ENCODE measurements at regions not wholly inside any gene's neighbourhood (a gene's known extent, or its start where the extent isn't known, plus 50 kb on each side); places are given as distances from the start of the nearest gene placed in this dataset.

DNA sequence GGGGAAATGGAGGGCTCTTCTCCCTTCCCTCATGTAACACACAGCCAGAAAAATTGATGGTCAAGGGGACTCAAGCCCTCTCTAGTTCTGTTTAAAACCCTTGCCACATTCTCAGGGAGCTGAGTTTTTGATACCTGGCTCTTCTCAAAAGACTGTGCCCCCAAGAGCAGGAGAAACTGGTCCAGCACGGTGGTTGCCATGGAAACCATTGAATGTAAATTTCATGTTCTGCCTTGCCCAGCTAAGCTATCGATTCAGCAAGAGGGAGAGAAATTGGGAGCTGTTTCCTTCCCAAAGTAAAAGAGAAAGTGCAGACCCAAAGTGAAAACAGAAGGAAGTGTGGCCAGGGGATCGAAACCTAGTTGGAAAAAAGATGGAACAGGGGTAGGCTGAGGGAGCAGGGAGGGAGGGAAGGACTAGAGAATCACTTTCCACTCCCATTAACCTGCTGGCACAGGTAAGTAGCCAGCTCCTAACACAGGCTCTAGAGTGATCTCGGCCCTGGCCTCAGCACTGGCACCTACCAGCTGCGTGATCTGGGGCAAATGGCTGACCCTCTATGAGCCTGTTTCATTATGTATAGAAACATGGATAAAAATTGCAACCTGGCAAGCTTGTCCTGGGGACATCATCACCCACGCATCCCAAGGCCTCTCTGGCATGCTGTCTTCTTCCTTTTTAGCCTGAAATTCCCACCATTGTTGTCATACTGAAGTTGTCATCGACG, 140.9 kb downstream of the TPRA1 start:
- no peak for TF ChIP-seq EZH2phosphoT487 (IDR thresholded peaks at IDR 0.05; ENCODE audit: low read depth)
- TF ChIP-seq, protein P1, sequence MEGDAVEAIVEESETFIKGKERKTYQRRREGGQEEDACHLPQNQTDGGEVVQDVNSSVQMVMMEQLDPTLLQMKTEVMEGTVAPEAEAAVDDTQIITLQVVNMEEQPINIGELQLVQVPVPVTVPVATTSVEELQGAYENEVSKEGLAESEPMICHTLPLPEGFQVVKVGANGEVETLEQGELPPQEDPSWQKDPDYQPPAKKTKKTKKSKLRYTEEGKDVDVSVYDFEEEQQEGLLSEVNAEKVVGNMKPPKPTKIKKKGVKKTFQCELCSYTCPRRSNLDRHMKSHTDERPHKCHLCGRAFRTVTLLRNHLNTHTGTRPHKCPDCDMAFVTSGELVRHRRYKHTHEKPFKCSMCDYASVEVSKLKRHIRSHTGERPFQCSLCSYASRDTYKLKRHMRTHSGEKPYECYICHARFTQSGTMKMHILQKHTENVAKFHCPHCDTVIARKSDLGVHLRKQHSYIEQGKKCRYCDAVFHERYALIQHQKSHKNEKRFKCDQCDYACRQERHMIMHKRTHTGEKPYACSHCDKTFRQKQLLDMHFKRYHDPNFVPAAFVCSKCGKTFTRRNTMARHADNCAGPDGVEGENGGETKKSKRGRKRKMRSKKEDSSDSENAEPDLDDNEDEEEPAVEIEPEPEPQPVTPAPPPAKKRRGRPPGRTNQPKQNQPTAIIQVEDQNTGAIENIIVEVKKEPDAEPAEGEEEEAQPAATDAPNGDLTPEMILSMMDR (IDR thresholded peaks at IDR 0.05; ENCODE audit: low read depth, low read length), result no peak
- peak overlapping the region; percentile 72; the same call in 1 of the 2 replicates for H3K4me2 ChIP-seq (ENCODE audit: low read length)
- H3K4me3 ChIP-seq (ENCODE audit: low read length), result no peak overlapping the region
- H3K9me3 ChIP-seq (ENCODE audit: insufficient read depth, low read length), result no peaks in the 10 kb centered on the region
- H3K79me2 ChIP-seq (ENCODE audit: low read length), result no peaks in the 10 kb centered on the region
- peaks cover 31% of the 10 kb centered on the region for H3K4me1 ChIP-seq (ENCODE audit: low read length)
- H3K36me3 ChIP-seq (replicated peaks; ENCODE audit: low read depth, low read length), result no peaks in the 10 kb centered on the region
- peaks cover 53% of the 10 kb centered on the region for H3K27me3 ChIP-seq (ENCODE audit: low read depth, low read length)
- no peak overlapping the region for H3K9ac ChIP-seq (ENCODE audit: low read length)
- H3K27ac ChIP-seq (ENCODE audit: low read length), result no peak overlapping the region
- no peaks in the 10 kb centered on the region for H4K20me1 ChIP-seq (ENCODE audit: insufficient read depth, low read length)
- no peak overlapping the region for H2AFZ ChIP-seq (ENCODE audit: low read depth, low read length)

DNA sequence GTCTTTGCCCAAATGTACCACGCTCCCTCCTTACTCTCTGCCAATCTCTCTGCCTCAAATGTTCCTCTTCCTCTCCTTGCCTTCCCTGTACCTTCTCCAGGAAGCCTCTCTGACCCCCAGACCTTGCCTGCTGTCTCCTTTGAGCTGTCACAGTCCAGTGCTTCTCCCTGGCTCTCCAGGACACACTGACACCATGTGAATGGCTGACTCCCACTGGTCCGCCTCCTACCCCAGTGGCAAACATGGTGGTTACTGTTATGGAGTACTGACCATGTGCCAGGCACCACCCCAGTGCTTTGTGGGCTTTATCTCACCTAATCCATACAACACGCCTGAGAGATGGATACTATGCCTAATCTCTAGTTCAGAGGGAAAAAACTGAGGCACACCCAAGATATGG, 141.9 kb downstream of the TPRA1 start:
- H3K27me3 ChIP-seq (ENCODE audit: low read depth, low read length), result peaks cover 43% of the 10 kb centered on the region
- H3K27ac ChIP-seq (ENCODE audit: low read length), result no peak overlapping the region
- H3K79me2 ChIP-seq (ENCODE audit: low read length), result no peaks in the 10 kb centered on the region
- TF ChIP-seq, protein P1 (IDR thresholded peaks at IDR 0.05; ENCODE audit: low read depth, low read length), result no peak
- TF ChIP-seq EZH2phosphoT487 (IDR thresholded peaks at IDR 0.05; ENCODE audit: low read depth), result no peak
- no peaks in the 10 kb centered on the region for H4K20me1 ChIP-seq (ENCODE audit: insufficient read depth, low read length)
- H3K4me1 ChIP-seq (ENCODE audit: low read length), result peaks cover 31% of the 10 kb centered on the region
- H3K9me3 ChIP-seq (ENCODE audit: insufficient read depth, low read length), result no peaks in the 10 kb centered on the region
- H3K36me3 ChIP-seq (replicated peaks; ENCODE audit: low read depth, low read length), result no peaks in the 10 kb centered on the region
- no peak overlapping the region for H3K9ac ChIP-seq (ENCODE audit: low read length)
- no peak overlapping the region for H3K4me3 ChIP-seq (ENCODE audit: low read length)
- no peak overlapping the region for H2AFZ ChIP-seq (ENCODE audit: low read depth, low read length)
- H3K4me2 ChIP-seq (ENCODE audit: low read length), result no peak overlapping the region

DNA sequence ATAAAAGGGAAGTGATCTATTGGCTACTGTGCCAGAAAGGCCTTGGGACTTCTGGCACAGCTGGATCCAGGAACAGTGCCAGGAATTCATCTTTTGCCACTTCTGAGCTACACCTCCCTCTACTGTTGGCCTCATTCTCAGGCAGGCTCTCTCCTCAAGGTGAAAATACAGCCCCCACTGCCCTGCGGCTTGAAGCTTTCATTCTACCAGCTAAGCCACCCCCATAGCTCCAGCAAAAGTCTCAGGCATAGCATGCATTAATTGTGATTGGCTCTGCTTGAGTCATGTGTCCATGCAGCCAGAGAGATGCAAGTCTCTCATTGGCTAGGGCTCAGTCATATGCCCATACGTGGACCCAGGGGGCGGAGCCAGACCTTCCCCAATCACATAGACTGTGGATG, 142.4 kb downstream of the TPRA1 start:
- Histone ChIP-seq H2AFZ (ENCODE audit: low read depth, low read length) (no peak overlapping the region), H3K9ac (ENCODE audit: low read length) (no peak overlapping the region), H3K79me2 (ENCODE audit: low read length) (no peaks in the 10 kb centered on the region), H3K4me2 (ENCODE audit: low read length) (no peak overlapping the region), H3K4me1 (ENCODE audit: low read length) (peaks cover 31% of the 10 kb centered on the region), H3K27ac (ENCODE audit: low read length) (no peak overlapping the region), H3K9me3 (ENCODE audit: insufficient read depth, low read length) (no peaks in the 10 kb centered on the region), H4K20me1 (ENCODE audit: insufficient read depth, low read length) (no peaks in the 10 kb centered on the region), H3K4me3 (ENCODE audit: low read length) (no peak overlapping the region), H3K36me3 (replicated peaks; ENCODE audit: low read depth, low read length) (no peaks in the 10 kb centered on the region), H3K27me3 (ENCODE audit: low read depth, low read length) (peaks cover 38% of the 10 kb centered on the region)
- no peak for TF ChIP-seq EZH2phosphoT487 (IDR thresholded peaks at IDR 0.05; ENCODE audit: low read depth)
- TF ChIP-seq, protein P1 (IDR thresholded peaks at IDR 0.05; ENCODE audit: low read depth, low read length), result no peak

DNA sequence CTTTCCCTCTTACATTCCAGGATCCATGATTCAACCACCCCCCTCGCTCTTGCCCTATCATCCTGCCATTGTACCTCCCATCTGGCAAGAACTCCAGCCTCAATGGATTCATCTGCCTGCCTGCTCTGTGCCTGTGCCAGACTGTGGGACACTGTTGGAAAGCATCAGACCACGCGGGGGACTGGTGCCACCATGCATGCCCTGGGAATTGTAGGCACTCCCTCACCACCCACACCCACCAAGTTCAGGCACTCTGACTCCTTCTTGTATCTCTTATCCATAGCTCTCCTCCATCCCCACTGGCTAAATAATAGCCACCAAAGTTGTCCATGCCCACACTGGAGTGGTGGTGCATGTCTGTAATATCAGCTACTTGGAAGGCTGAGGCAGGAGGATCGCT, 143.8 kb downstream of the TPRA1 start:
- H3K79me2 ChIP-seq (ENCODE audit: low read length), result no peaks in the 10 kb centered on the region
- no peaks in the 10 kb centered on the region for H3K9me3 ChIP-seq (ENCODE audit: insufficient read depth, low read length)
- TF ChIP-seq, protein P1 (IDR thresholded peaks at IDR 0.05; ENCODE audit: low read depth, low read length), result no peak
- TF ChIP-seq EZH2phosphoT487 (IDR thresholded peaks at IDR 0.05; ENCODE audit: low read depth), result no peak
- no peak overlapping the region for H3K9ac ChIP-seq (ENCODE audit: low read length)
- H3K36me3 ChIP-seq (replicated peaks; ENCODE audit: low read depth, low read length), result no peaks in the 10 kb centered on the region
- peaks cover 23% of the 10 kb centered on the region for H3K4me1 ChIP-seq (ENCODE audit: low read length)
- peaks cover 27% of the 10 kb centered on the region for H3K27me3 ChIP-seq (ENCODE audit: low read depth, low read length)
- no peak overlapping the region for H2AFZ ChIP-seq (ENCODE audit: low read depth, low read length)
- no peak overlapping the region for H3K4me2 ChIP-seq (ENCODE audit: low read length)
- H3K27ac ChIP-seq (ENCODE audit: low read length), result no peak overlapping the region
- H3K4me3 ChIP-seq (ENCODE audit: low read length), result no peak overlapping the region
- no peaks in the 10 kb centered on the region for H4K20me1 ChIP-seq (ENCODE audit: insufficient read depth, low read length)
